ENCODE measurements at regions not wholly inside any gene's neighbourhood (a gene's known extent, or its start where the extent isn't known, plus 50 kb on each side); places are given as distances from the start of the nearest gene placed in this dataset.
A peak's percentile ranks its signal among the peaks of the same experiment; 100 is the strongest.

DNA sequence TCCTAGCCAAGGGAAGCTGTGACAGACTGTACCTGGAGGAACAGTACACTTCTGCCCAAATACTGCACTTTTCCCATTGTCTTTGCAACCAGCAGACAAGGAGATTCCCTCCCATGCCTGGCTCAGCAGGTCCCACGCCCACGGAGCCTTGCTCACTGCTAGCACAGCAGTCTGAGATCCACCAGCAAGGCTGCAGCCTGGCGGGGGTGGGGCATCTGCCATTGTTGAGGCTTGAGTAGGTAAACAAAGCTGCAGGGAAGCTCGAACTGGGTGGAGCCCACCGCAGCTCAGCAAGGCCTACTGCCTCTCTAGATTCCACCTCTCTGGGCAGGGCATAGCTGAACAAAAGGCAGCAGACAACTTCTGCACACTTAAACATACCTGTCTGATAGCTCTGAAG lies 268.9 kb downstream of the OSR1 start:
- peak; percentile 23 for DNase-seq

DNA sequence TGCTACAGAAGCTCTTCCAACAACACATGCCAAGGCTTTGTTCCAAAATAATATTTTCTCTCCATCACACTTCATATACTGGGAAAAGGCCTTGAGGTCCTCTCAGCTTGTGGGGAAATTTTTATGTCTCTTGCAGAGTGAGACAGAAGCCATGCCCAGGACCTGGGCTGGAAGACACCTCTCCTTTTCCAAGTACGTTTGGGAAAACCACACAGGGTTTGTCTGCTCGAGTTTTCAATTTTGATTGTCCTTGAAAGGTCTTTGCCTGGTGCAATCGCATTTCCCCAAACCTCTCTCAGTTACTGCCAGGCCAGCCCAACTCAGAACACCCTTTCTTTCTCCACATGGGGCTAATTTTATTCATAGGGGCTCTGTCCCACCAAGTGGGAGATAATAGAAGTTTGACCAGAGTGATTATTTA lies 272.2 kb downstream of the OSR1 start:
- DNase-seq, result no peak

DNA sequence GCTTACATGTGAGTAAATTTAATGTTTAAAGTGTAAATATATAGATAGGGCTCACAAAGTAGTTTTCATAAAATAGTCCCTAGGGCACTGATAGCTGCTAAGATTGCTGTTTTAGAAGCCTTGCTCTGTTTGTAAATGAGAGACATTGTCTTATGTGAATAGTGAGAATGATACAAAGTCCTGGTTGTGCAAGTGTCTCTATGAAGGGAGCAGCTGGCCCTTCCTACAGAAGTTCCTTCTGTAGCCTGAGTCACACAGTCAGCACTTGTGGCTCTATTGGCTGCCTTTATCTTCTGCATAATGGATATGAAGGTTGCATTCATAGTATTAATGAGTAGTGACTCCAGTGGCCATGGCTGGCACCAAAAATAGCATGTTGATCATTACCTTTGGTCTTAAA lies 279.7 kb downstream of the OSR1 start:
- no peak for DNase-seq

DNA sequence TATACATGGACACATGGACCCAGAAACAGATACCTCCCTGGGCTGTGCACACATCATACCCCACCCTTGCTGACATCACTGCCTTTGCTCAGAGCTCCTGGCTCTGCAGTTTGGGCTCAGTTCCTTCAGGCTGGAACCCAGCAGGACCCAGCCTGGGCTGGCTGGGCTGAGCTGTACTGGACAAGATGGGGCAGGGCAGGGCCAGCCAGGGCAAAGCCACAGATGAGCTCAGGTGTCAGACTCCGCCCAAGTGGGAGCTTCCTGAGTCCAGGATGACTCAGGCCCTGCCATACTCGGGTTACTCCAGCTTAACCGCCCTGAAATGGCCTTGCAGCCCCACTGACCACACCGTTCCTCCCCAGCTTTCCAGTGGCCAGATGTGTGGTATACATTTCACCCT lies 284.9 kb downstream of the OSR1 start:
- DNase-seq, result no peak

DNA sequence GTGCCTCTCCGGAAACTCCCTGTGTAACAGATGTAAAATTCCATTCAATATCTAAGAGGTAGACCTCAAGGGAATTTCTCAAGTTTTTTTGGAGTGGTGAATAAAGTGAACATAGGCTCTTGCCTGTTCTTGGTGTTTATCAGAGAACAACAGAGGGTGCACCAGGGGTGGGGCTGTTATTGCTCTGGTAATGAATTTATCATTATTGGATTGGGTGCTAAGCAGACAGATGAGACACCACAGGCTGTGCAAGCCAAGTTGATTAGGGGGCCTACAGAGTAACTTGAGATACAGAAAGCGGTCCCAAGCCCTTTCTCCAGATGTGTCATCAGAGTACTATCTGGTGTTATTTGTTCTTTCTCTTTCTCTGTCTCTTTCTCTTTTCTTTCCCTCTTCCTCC lies 286.3 kb downstream of the OSR1 start:
- DNase-seq, result no peak

DNA sequence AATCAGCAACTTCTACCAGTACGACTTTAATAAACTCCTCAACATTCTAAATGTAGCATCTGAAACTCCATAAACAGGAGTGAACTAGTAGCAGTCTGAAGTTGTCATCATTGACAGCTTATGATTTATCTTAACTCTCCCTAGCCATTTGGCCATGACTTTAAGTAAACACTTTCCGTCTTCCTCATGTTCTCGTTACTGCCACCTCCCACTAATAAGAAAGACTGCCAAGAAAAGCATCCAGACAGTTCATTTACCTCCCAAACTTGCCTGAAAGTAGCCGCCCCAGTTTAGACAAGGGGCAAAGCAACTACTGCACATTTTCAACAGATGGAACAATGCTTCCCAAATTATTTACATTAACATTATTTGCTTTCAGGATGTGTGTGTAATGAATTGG lies 287.5 kb downstream of the OSR1 start:
- DNase-seq, result no peak

DNA sequence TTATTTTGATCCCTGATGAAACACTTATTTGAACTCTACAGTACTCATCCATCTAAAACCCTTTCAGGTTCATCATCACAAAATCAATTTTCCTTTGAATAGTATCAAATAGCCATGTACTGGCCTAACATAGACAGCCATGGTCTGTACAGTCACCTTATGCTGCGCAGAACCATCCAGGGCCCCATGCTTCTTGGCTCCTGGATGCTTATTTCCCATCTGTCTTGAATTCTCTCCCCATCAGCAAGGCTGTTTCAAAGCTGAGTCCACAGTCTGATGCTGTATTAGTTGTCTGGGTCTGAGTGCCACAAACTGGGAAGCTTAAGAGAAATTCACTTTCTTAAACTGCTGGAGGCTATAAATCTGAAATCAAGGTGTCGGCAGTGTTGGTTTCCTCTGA lies 290.2 kb downstream of the OSR1 start:
- no peak for DNase-seq

DNA sequence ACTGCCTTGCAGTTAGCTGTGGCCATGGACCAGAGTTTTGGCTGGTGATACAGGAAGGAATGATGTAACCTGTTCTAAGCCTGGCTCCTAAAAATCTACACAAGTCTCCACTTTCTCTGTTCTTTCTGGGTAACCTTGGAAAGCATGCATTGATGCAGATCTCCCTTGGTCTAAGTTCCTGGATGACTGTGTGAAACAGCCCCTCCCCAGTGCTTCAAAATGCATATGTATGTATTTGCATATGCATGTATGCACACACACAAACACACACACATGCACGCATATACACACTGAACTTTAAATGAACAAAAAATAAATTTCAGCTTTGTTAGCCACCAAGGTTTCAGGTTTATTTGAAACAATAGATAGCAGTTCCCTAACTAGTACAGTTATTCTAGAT lies 296.1 kb downstream of the OSR1 start:
- no peak for DNase-seq

DNA sequence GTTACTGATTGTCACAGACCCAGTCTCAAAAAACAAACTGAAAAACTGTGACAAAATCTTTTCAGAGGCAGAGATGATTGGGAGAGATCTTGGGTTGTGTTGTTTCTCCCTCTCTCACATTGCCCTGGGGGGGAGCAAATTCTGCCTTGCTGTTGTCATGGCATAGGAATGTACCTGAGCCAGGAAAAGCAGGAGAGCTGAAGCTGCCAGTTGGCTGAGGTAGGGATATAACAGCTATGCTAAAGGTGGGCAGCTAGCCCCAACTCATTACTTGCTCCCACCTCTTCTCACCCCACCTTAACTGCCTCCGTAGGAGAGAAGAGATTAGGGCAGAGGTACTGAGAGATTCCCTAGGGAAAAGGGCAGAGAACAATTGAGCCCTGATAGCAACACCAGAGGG lies 299.3 kb downstream of the OSR1 start:
- DNase-seq, result no peak

DNA sequence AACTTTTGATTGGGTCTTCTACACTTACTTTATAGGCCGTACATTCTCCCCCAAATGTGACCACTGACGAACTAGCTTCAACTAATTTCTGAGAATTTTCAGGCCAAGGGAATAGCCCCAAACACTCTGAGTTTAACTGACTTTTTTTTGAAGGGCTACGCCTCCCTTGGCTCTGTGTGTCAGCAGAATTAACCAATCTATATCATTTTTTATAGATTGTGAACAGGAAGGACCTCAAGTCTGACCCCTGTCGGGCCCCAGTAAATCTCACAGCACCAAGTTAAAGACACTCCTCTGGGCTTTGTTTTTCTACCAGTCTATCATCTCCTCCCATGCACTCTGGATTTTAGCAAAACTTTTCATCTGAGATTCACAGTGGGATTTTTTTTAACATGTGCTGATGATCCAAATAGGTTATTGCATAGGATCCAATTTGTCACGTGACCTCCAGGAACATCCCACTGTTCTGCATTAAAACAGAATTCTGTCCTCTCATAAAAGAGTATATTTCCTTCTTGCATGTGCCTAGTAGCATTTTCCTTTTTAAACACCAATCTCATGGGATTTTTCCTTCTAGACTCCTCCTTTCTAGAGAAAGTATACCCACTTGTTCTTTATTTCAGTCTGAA lies 307.1 kb downstream of the OSR1 start:
- DNase-seq, result no peak

DNA sequence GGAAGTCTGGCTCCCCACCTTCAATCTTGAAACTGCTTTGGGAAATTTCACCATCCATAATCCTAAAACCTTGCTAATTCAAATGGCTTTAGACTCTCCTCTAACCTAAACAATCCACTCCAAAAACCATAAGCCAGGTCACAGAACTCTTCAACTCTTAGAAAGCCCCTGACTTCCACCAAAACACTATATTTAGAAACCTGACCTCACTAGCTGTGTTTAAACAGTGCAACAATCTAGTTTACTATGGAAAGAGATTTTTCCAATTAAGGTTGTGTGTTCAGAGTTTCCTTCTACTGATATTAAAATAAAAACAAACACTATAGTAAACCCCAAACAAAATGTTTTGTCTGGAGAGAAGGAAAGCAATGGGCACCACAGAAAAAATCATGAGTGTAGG lies 308.1 kb downstream of the OSR1 start:
- DNase-seq, result no peak

DNA sequence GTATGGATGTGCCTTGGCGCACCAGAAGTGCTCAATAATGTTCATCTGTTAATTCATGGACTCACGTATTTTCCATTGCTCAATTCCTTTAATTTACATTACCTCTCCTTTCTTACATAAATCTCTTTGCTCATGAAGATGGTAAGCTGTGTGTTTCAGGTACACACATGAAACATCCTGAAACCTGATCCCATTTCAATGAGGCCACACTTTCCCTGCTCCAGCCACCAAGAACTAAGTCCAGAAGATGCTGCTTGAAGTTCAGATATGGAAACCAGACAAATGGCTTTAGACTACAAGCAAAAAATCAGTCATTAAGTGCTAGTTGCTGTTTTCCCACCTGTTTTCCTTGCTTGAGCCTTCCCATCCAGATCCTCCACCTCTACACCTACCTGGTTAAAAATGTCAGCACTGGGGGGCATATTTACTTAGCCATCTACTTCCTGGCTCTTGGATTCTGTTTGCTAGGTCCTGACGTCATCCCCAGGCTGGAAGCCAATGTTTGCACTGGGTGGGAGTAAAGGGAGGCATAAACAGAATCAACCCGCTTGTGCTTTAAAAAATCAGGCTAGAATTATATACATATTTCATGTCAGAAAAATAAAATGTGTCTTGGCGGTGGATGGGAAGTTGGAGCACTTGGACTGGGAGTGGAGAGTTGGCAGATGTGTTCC lies 309.7 kb downstream of the OSR1 start:
- DNase-seq, result peak; percentile 93

DNA sequence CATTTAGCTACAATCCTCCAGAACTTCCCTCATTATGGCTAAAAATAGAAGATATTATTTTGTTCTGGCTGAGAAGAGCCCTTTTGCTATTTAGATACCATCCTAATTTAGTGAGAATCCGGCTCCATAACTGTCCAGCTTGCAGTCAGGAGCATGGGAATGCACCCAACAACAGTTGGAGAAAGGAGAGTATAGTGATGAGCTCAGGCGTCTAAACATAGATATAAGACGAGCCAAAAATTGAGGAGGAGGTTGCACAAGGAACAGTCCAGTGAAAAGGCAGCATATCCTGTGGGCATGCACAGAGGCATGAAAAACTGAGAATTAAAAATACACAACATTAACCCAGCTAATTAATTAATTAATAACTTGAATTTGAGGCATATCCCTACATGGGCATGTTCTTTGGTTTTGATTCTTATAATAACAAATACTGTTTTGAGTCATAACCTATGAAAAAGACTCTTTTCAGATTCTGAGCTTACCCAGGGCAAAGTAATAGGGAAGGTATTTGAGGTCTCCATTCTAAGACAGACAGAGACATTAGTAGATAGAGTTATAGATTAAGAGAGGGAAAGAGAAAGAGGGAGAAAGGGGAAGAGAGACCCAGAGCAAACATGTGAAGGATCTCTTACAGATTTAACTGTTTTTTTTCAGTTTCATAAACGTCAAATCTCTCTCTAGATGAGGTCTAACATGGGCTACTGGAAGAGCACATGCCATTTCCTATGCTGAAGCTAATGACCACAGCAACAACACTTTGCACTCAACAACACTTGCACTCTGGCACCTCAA lies 311.2 kb downstream of the OSR1 start:
- no peak for DNase-seq

DNA sequence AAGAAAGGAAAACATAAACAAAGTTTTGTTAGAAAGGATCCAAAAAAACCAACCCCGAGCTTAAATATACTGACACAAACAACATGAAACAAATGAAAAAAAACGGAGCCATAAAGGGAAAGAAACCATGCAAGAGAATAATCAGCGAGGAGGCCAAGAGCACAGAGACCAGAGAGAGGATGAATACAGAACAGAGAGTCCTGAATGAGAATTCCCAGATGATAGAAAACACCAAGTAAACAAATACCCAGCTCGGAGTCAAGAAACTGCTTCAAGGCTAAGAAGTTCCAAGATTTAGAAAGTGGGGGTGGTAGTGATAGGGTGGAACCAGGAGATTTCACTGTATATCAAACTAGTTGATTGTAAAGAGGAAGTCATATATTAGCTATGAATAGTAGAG lies 313.3 kb downstream of the OSR1 start:
- DNase-seq, result no peak

DNA sequence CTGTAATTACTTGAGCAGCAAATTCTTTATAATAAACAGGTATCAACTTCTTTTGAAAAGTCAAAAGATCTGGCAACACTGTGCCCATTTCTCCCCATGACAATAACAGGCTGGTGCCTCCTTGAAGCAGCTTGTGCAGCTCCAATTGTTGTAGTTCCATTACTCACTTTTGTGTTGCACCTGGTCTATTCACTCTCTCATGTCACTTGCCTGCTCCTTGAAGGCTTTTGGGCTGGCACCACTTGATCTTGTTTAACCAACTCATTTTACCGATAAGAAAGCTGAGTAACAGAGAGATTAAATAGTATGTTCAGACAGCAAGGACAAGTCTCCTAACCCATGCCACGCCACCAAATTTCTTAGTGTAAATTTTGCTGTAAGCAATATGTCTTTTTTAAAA lies 314.5 kb downstream of the OSR1 start:
- DNase-seq, result no peak

DNA sequence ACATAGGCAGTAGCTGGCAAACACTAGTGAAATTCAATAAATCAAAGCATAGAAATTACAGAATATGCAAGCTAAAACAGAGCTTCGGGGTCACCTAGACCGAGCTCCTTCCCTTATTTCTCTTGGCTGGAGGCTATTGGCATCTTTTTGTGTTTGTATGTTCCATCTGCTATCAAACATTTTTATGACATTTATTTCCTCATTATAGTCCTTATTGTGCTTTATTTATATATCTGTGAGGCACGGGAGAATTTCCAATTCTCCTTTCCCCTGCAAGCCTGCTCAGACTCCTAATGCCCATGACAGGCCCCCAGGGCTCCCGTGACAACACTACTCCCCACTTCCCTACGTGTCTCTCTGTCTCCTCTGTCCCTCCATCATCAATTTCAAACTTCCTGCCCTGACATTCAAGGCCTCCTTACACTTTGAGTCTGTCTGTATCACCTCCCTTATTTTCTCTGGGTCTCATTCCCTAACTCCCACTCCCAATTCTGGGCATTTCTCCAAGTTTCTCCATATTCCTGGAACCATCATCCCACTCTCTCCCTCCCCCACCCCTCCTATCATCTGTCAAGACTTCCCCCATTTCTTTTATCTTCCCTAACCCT lies 316.9 kb downstream of the OSR1 start:
- no peak for DNase-seq

DNA sequence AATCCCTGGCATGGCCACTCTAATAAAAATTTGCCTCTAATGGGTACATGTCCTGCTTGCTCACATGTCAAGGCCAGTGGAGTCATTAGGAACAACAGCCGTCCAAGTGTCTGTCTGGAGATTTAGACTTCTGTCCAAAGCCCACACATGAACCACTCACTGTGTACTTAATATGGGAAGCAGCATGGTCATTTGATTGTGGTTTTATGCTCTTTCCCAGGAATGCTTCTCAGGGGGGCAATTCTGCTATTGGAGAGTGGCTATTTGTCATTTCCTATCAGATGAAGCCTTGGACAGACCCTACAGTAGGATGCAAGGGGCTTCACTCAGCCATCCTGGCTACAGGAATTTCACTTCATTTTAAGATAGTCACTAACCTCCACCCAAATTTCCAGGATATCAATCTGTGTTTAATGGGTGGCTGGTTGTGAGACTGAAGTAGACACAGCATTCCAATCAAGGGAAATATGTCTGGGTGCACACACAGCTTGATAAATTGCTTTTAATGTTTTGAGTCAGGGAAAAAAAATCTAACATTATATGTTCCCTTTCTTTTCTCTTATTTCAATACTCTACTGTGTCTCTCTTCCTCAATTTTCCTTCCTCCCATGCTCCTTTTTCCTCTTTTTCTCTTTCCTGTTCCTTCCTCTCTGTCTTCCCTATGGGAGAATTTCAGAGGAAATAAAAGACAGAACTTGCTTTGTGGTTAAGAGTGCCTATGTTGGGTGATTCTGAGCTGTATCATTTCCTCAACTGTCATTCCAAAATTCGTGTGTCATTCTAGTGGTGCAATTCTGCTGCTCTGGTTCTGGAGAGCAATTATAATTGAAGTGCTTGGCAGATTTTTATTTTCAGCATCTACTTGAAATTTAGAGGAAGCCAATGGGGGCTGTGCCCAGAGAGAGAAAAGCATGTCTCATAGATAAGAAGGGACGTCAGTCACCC lies 320.1 kb downstream of the OSR1 start:
- DNase-seq, result no peak

DNA sequence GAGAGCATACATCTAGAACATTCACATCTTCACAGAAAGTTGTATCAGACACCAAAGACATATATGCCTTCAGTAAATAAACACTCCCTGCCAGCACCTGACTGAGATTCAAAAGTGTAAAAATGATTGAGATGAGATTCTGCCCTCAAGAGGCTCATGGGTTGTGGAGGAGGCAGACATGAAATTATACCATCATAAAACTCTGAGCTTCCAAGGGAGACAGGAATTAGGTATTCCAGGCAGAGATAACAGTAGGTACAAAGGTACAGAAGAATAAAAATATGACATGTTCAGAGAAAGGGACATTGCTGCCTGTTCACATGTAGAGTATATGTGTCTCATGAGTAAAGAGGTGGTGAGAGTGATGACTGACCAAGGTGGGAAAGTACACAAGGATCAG lies 322.3 kb downstream of the OSR1 start:
- DNase-seq, result no peak

DNA sequence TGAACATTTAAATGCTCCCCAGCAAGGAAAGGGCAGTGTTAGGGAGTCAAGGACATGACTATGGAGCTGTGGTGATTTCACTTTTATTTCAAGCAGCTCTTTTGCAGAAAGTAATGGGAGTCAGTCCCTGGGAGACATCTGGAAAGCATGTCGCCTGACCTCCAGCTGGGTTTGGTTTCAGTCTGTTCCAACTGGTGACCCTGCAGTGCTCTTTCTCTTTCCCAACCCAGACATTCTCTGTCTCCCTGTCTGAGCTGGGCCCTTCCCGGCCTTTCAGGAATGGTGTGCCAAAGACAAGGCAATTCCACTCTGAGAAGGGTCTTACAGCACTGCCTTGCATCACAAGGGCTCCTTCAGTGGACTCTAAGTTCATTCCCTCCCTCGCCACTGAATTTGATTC lies 323.2 kb downstream of the OSR1 start:
- DNase-seq, result no peak

DNA sequence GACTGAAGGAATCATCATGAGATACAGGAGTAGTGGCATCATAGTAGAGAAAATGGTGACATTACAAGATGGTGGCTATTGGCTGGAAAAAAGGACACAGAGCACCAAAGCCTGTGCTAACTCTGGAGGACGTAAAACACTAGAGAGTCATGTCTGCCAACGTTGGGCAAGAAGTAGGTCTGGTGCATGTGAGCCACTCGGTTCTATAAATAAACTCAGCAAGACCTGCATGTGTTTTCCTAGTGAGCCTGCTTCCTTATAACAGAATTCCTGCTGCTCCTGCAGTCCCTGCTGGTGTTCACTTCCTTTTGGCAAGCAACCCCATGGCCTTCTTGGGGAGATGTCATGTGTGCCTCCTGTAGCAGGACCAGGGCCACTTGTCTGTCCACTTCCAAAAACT lies 325.2 kb downstream of the OSR1 start:
- DNase-seq, result no peak

DNA sequence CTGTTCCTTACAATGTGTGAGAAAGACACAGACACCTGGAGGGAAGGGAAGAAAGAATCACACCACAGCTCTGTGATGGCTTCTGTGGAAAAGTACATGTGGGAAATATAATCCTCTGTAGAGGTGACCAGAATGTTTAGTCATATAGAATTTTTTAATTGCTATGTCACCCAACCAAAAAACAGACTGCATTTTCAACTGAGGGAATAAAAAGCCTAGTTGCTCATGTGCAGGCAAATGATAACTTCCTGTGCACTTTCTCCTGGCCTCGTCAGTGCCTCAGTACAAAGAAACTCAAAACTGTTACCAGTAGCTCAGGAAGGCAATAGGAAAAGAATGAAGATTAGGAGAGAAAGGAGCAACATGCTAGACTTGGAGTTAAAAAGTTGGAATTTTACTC lies 326.8 kb downstream of the OSR1 start:
- no peak for DNase-seq

DNA sequence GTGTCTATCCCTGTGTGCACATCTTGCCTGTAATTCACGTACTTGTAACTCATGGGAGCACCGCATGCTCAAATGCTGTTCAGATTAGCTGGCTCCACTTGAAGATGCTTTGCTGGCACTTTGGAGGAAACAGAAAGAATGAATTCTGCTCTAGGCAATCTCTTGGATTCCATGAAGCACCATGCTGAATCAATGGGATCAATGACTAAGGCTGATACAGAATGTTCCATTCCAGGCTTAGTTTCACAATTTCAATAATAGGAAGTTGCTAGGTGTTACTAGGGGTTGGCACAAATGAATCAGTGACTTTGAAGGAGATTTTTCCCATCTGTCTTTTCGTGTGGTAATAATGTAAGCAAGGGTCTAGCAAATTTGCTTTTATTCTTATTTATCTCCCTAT lies 328.8 kb downstream of the OSR1 start:
- DNase-seq, result no peak
